NCI-H128 (cell line): ENCODE measurements at regions not wholly inside any gene's neighbourhood (a gene's known extent, or its start where the extent isn't known, plus 50 kb on each side); places are given as distances from the start of the nearest gene placed in this dataset.
"Not testable (repeated sequence)": the region's sequence is repeated elsewhere in the genome, so short reads cannot be mapped to it uniquely, and the experiment has no call there.

Experiments used
- DNase-seq: peaks from one replicate; lab custom pipeline; 2025; ENCODE audit not compliant: unreplicated experiment; lab: John Stamatoyannopoulos, UW

GRCh38 chr5:2886531-2886930 lies 135.1 kb upstream of the IRX2 start:
- DNase-seq = no peak

DNA sequence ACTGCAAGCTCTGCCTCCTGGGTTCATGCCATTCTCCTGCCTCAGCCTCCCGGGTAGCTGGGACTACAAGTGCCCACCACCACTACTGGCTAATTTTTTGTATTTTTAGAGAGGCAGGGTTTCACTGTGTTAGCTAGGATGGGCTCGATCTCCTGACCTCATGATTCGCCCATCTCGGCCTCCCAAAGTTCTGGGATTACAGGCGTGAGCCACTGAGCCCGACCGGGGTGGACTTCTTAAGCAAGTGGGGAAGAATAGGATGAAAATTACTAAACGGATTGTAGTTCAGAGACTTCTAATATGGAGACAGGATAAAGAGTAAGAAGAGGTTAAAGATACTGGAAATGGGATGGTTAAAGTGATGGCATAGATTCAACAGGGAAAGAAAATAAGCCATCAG lies 132.3 kb upstream of the IRX2 start:
- no peak for DNase-seq

DNA sequence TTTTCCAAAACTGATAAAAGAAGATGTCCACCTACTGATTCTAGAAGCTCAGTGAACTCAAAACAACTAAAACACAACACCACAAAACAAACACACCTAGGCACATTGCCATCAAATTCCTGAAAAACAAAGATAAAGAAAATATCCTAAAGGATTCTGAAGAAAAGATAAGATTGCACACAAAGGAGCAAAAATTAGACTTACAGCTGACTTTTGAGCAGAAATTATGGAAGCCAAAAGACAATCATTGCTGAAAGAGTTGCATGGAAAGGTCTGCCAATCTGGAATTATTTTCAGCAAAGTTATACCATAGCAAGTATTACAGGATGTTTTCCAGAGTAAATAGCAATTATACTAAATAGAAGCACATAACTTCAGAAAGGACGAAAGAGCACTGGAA lies 128.2 kb upstream of the IRX2 start:
- DNase-seq = no peak

GRCh38 chr5:2877522-2877921 lies 126.0 kb upstream of the IRX2 start:
- no peak for DNase-seq

DNA sequence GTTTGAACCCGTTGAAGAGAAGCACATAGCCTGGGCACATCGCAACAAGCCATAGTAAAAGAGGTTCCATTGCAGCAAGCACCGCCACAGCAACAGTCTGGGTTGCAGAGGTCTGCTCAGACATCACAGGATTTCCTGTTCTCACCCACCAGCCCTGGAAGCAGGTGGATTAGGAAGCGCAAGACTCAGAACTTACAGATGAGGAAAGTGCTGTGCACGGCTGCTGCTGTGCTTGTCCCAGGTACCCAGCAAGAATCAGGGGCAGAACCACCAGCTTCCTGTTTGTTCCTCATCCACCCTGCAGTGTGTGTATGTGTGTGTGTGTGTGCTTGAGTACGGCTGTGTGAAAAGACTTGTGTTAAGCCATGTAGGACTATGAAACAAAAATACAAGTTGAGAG lies 124.7 kb upstream of the IRX2 start:
- no peak for DNase-seq

DNA sequence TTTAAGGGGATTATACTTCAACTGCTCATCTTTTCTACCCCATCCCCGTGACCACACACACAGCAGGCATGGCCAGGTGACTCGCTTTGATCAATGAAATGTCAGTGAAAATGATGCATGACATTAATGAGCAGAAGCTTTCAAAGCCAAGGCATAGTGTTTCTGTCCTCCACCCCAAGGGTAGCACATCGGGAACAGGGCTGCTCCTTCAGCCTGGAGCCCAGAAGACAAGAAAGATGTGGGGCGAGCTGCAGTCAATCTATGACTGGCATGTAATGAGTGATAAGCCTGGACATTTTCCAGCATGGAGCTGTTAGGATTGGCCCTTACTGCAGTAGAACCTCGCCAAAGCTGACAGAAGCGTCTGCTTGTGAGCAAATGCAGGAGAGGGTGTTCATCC lies 122.6 kb upstream of the IRX2 start:
- DNase-seq = no peak

DNA sequence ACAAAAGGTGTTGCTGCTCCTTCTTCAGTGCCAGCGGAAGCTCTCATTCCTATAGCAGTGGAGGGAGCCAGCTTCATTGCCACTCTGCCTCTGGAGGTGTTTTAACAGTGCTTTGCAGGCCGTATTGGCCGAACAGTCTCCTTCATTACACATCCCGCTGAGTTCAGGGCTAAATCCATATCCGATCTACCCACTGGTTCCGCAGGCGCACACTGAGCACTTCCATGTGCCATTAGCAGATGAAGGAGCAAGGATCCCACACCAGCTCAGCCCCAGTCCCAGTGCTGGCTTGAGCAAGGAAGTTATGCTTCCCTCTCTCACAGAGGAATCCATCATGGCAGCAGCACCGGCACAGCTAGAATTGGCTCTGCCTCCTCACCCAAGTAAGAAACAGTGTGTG lies 121.2 kb upstream of the IRX2 start:
- DNase-seq = no peak

DNA sequence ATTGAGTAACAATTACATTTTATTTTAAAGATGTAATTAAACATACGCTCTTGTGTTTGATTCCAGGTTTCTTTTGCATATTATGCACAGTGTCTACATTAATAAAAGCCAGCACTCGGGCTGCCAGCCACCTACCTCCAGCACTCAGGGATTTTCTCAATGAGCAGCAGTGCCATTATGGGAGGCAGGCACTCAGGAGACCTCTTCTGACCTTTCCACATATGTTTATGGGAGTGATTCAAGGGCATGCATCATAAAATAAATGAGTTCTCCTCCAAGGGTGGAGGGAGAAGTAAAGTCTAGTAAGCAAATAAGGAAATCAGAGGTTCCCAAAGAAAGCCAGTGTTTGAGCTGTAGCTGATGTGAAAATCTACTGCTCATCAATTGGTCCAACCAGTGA lies 119.8 kb upstream of the IRX2 start:
- no peak for DNase-seq

DNA sequence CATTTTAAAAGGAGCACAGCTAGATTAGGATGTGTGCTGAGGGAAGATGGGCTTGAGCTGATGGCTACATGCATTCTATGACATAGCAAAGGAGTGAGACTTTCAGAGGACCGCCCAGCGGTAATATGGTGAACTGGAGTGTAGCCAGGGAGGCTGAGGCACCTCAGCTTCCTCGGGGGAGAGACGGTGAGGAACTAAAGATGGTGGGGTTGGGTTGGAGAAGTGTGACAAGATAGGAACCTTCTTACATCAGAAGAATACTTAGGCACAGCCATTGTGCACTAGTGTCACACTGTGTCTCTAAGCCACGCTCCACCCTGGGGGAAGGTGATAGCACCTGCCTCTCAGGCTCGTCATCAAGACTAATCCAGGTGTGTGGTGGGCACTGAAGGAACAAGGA lies 118.0 kb upstream of the IRX2 start:
- no peak for DNase-seq

GRCh38 chr5:2867373-2867933 lies 116.0 kb upstream of the IRX2 start:
- no peak for DNase-seq

DNA sequence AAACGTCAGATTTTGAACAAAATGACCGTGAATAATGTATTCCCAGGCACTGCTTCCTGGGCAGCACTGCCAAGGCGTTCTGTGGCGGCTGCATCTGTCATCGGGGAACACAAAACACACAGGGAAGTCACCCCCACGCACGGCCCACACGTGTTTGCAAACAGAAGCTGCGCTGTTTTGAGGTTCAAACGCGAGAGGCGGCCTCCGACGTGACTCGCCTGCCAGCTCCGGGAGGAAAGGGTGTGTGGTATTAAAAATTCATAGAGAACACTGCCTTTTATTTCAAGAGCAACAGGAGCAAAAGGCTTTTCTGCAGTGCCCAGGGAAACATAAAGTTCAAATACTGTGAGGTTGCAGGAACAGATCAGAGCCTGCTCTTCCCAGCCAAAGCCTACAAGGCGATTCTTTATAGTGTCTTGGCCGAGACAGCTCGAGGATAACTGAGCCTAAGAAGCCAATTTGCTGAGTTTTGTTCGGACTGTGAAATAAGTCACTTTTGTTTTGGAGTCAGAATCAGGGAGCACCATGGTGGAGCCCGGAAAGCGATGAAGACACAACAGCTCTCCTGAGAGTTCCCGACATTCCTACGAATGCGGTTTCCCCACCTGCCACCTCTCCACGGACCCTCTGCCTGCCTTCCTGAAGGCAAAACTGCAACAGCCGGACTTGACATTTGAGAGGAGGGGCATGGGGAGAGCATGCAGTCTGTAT lies 115.3 kb upstream of the IRX2 start:
- no peak for DNase-seq

- DNase-seq = no peak
Observed at GRCh38 chr5:2865856-2866255, 114.4 kb upstream of the IRX2 start.

GRCh38 chr5:2864515-2865105 lies 113.1 kb upstream of the IRX2 start:
- DNase-seq = no peak

- DNase-seq = no peak
Observed at GRCh38 chr5:2863675-2864433, 112.4 kb upstream of the IRX2 start.

DNA sequence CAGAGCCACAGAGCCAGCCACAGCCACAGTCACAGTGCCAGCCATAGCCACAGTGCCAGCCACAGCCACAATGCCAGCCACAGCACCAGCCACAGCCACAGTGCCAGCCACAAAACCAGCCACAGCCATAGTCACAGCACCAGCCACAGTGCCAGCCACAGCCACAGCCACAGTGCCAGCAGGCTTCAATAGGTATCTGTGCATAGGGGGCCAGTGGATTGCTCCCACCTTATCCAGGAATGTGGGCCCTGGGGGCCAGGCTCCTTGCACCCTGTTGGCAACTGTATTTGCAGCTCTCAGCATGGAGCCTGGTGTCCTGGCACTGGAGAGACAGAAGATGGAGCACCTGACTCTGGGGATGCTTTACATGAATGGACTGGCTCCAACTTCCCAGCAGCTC lies 111.7 kb upstream of the IRX2 start:
- DNase-seq = no peak

DNA sequence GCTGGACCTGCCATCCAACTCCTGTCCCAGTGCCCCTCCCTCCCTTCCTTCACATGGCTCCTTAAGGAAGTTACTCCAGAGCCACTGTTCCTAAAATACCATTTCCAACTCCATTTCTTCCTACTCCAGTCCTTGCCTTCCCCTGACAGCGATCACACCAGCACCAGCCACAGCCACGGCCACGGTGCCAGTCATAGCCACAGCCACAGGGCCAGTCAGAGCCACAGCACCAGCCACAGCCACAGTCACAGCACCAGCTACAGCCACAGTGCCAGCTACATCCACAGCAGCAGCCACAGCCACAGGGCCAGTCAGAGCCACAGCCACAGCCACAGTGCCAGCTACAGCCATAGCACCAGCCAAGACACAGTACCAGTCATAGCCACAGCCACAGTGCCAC lies 110.7 kb upstream of the IRX2 start:
- not testable (repeated sequence) for DNase-seq

- no peak for DNase-seq
Observed at GRCh38 chr5:2861605-2862004, 110.1 kb upstream of the IRX2 start.

DNA sequence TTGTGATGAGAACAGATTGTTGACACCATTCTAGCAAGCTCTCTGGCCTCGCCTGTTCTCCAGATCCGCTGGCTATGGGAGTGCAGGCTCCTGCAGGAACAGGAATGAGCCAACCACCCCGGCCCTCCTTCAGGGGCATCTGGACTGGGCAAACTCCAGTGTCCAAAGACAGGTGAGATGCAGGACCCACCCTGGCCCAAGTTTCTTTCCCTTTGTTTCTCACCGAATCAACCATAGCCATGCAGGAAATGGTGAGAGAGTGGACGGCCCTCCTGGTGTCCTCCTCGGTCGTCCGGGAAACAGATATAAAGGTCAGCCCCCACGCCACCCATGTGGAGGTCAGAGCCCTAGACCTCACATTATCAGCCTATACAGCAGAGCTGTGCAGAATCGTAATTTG lies 108.6 kb upstream of the IRX2 start:
- DNase-seq = no peak

DNA sequence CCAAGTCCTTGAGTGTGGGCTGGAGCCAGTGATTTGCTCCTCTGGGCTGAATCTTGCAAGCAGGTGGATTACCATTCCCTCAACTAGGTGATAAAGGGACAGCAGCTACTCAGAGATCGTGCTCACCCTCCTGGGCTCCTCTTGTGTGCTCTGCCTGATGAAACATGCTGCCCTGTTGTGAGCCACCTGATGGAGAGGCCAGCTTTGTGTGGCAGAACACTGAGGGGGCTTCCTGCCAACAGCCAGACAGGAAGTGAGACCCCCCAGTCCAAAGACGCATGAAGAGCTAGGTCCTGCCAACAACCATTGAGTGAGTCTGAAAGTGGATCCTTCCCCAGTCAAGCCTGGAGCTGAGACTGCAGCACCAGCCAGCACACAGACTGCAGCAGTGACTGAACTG lies 106.4 kb upstream of the IRX2 start:
- DNase-seq = no peak

DNA sequence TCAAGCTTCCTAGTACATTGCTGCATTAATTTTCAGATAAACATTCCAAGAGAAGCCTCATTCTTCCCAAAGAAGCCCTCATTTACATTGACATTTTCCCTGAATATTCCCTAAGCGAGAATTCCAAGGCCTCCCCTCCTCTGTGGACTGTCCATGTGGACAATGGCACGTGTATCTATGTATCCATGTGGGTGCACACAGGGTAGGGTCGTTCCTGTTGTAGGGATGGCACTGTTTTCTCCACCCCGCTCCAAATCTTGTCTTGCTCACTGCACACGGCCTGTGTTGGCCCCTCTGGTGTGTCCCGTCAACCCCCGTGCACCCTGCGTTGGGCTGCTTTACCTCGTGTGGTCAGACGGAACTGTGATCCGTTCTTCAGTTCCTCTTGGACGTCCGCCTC lies 104.7 kb upstream of the IRX2 start:
- DNase-seq = no peak

DNA sequence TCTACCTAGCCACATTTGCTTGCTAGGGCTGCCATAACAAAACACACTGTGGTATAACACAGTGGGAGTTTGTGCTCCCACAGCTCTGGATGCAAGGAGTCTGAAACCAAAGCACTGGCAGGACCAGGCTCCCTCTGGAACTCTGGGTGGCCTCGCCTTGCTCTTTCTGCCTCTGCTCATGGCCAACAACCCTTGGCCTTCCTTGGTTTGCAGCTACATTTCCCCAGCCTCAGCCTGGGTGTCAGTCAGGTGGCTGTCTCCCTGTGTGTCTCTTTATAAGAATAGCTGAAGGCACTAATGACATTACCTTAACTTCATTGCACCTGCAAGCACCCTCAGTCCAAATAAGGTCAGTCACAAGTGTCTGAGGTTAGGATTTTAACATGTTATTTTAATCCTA lies 101.0 kb upstream of the IRX2 start:
- DNase-seq = no peak

GRCh38 chr5:2851895-2852294 lies 100.4 kb upstream of the IRX2 start:
- peak; percentile 75 for DNase-seq
